ENCODE measurements at regions not wholly inside any gene's neighbourhood (a gene's known extent, or its start where the extent isn't known, plus 50 kb on each side); places are given as distances from the start of the nearest gene placed in this dataset.

DNA sequence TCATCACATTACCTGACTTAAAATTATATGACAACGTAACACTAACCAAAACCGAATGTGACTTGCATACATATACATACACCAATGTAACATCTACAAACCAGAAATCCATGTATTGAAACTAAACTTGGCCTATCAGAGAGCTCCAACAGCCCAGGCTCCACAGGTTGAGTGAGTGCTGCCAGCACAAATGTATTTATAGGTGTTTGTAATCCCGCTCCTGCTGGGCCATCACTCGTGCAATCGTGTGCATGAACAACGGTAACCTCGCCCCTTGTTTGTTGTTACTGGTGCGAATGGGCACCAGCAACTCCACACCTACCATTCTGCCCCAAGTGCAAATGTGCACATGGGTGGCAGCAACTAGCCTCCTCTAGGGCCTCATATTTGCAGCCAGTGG lies 165.7 kb upstream of the XIST start:
- TF ChIP-seq RFX5 (IDR thresholded peaks at IDR 0.05) = no peak
- no peak for TF ChIP-seq MAZ (IDR thresholded peaks at IDR 0.05; ENCODE audit: borderline replicate concordance, low read depth, low read length)
- no peak for TF ChIP-seq POLR2A (IDR thresholded peaks at IDR 0.05; ENCODE audit: low read length)
- TF ChIP-seq, protein P1, sequence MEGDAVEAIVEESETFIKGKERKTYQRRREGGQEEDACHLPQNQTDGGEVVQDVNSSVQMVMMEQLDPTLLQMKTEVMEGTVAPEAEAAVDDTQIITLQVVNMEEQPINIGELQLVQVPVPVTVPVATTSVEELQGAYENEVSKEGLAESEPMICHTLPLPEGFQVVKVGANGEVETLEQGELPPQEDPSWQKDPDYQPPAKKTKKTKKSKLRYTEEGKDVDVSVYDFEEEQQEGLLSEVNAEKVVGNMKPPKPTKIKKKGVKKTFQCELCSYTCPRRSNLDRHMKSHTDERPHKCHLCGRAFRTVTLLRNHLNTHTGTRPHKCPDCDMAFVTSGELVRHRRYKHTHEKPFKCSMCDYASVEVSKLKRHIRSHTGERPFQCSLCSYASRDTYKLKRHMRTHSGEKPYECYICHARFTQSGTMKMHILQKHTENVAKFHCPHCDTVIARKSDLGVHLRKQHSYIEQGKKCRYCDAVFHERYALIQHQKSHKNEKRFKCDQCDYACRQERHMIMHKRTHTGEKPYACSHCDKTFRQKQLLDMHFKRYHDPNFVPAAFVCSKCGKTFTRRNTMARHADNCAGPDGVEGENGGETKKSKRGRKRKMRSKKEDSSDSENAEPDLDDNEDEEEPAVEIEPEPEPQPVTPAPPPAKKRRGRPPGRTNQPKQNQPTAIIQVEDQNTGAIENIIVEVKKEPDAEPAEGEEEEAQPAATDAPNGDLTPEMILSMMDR (IDR thresholded peaks at IDR 0.05) = no peak
- TF ChIP-seq CEBPB (IDR thresholded peaks at IDR 0.05) = no peak
- TF ChIP-seq SMC3 (IDR thresholded peaks at IDR 0.05) = no peak
- TF ChIP-seq RAD21 (conservative IDR thresholded peaks at IDR 0.05 in 1 of 2, IDR thresholded peaks at IDR 0.05 in 1 of 2) = no peak
- no peak for TF ChIP-seq HOXA7 (CRISPR knock-in tag; IDR thresholded peaks at IDR 0.05)

Measured in A549 (cell line).